Hematopoietic multipotent progenitor cell treated with erythropoietin and hydrocortisone succinate and interleukin-3 and kit ligand, for 17 days (in vitro differentiated cells): ENCODE measurements at regions not wholly inside any gene's neighbourhood (a gene's known extent, or its start where the extent isn't known, plus 50 kb on each side); places are given as distances from the start of the nearest gene placed in this dataset.

Experiments used
- DNase-seq: peaks from one replicate; pipeline ENCODE4 v3.0.0-alpha.2; 2015; ENCODE audit warnings: low spot score

GRCh38 chrX:40182615-40183014 is 84.9 kb upstream of the BCOR start:
- DNase-seq: no peak

GRCh38 chrX:40182095-40182494 is 84.3 kb upstream of the BCOR start:
- no peak for DNase-seq

- DNase-seq: no peak
Observed at GRCh38 chrX:40179283-40179682, 81.5 kb upstream of the BCOR start.

GRCh38 chrX:40177942-40178715 is 80.4 kb upstream of the BCOR start:
- no peak for DNase-seq

- no peak for DNase-seq
Observed at GRCh38 chrX:40177489-40177888, 79.7 kb upstream of the BCOR start.

- no peak for DNase-seq
Observed at GRCh38 chrX:40177117-40177430, 79.3 kb upstream of the BCOR start.

GRCh38 chrX:40176351-40177116 is 78.8 kb upstream of the BCOR start:
- no peak for DNase-seq

GRCh38 chrX:40175511-40176350 is 78.0 kb upstream of the BCOR start:
- peak; percentile 43 for DNase-seq

DNA sequence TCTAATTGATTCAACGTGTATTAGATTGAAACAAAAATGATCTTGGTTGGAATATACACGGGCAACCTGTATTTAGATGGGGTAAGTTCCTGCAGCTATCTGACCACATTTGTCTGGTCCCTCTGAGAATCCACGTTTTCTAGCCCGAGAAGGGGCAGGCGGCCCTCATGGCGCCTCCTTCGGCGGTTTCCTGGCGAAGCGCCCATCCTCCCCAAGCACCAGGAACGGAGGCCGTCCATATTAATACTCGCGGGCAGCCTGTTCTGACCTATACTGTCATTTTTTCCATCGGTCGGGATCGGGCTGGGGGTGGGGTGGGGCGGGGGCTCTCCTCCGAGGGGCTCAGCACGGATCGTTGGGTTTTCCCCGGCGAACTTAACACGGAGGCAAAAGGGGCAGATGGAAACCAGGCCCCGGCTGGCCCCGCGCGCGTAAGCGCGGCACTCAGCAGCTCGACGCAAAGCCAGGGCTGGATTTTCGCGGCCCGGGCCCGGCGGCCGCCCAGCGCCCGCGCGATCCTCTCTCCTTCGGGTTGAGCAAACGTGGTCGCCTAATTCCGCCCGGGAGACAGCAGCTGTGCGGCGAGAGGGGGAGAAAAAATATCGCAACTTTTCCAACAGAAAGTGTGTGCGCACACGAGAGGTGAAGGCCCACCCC is 77.2 kb upstream of the BCOR start:
- no peak for DNase-seq

DNA sequence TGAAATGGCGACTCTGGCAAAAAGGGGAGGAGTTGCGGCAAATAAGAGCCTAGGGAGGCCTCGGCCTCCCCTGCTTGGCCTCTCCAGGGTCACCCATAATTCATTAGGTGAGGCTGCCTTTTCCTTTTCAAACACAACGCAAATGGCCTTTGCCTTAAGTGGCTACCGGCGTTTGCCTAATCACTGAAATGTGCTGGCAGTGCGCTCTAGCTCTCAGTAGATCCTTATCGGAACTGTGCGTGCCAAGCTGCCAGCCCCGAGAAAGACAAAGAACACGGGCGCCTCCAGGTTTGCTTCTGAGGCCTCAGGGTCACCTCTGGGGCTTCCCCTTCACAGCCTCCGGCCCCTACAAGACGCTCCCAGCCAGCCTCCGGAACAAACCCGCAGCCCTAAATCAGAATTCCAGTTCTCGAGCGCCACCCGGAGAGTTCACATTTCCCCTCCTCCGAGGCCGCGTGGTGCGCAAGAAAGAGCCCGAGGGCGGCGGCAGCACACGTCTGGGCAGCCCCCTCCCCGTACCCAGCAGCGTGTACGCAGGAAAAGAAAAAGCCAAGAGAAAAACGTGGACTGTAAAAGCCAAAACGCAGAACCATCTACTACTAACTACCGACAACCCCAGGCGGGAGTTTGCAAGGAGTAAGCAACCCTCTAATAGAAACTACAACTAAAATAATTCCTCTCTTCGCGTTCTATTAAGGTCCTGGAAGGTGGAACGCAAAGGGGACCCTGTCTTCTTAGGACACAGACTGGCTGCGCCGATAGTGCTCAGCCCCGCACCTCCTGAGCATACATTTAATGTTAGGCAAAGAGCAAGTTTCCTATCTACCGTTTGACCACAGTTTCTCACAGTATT is 76.5 kb upstream of the BCOR start:
- DNase-seq: no peak

GRCh38 chrX:40173143-40174000 is 75.6 kb upstream of the BCOR start:
- DNase-seq: no peak

GRCh38 chrX:40172401-40173142 is 74.8 kb upstream of the BCOR start:
- no peak for DNase-seq

- DNase-seq: no peak
Observed at GRCh38 chrX:40171513-40172400, 74.0 kb upstream of the BCOR start.

DNA sequence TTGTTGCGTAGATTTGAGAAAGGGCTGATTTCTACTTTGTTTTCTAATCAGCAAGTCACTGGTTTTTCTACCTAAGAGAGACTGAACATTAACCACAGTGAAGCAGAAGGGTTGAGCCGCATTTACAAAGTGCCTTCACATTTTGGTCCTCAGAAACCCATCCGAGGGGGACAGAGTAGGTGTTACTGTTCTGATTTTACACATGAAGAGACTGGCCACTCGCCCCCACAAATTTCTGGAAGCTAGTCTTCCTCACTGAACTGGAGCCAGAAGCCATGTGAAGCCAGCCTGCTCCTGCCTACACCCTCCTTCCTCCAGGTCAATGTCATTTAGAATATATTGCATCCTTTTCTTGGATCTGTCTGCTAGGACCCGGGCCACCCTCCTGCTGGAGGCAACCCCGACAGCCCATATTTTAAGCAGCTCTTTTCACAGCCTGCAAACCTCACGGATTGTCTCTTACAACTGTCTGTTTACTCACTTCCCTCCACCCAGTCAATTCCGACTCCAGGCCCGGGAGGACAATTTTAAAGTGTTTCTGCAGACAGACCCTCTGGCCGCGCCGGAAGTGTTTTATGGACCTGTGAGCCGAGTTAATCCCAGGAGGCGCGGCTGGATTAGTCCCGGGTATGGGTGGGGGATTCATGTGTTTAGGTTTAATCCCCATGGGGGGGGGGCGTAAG is 73.2 kb upstream of the BCOR start:
- DNase-seq: no peak

DNA sequence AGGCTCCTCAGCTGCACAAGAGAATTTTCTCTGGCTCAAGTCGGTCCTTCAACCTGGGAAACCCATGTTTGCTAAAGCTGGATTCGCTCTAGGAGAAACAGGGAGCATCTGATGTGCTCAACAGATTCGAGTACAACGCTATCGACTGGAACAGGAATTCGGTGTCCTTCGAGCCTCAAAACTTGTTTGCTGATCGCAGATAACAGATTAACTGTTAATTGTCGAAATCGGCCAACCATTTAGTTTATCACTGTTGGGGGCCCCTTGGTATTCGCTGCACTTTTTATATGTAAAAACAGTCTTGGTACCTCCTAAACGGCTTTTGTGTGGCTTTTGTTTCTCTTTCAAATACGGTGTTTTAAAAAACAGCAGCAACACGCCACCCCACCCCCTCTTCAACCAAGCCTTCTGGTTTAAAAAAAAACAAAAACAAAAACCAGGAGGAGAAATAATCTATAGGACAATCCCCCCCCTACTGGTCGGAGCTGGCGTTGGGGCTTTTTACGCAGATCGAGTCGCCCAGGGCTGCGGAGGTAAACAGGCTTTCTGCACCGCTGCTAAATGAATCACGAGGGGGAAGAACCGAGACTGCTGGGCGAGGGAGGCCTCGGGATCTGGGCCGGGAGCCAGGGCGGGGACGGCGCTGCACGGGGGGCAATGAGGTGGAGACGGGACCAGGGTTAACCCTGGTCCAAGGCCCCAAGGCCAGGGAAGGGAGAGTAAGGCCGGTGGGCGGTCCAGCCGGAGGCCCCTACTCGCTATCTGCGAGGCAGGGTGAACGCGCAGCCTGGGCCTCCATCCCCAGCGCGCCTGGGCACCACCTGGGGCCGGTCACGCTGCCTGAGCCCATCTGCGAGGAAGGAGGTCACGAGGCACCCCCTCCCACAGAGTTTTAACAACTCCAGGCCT is 71.7 kb upstream of the BCOR start:
- DNase-seq: no peak

DNA sequence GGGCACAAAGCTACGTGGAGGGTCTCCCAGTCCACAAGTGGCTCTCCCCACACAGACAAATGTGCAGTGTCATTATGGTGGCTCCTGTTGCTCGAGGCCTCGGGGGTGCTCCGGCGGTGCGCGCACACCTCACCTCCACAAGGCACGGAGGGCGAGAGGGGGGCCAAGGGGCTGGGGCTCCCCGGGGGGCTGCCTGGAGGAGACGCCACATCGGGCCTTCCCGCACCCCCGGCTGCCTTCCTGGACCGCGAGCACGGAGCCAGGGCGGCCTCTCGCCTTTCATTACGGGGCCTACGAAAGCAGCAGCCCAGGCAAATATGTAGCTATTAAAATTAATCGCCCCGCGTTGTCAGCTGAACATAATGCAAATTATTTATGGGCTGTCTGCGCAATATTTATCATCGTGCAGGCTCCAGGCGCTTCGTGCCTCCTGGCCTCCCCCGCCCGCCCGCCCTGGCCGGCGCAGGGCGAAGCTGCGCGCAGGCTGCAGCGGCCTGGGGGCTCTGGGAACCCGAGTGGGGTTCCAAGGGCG is 70.8 kb upstream of the BCOR start:
- DNase-seq: no peak
